ENCODE measurements at regions not wholly inside any gene's neighbourhood (a gene's known extent, or its start where the extent isn't known, plus 50 kb on each side); places are given as distances from the start of the nearest gene placed in this dataset.

DNA sequence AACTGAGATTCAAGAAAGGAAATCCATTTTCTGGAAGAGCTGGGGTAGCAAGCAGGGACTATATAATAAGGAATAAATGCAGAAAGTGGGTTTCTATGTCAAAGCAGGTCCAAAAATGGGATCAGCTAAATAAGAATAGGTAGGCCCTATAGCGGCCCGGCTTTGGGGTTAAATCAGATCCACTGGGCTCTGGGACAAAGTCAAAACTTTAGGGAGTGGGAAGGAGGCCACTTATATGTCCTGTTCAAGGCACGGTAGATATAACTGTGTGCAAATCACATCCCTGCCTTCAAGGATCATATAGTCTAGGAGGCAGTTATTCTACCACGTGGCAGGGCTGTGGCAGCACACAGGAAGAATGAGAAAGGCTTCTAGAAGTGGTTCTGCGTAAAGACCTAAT lies 191.4 kb upstream of the CDYL start:
- TF ChIP-seq CTCF (IDR thresholded peaks at IDR 0.05; ENCODE audit: low read depth, low read length) (no peak), EZH2phosphoT487 (IDR thresholded peaks at IDR 0.05; ENCODE audit: low read depth) (no peak)
